ENCODE measurements at regions not wholly inside any gene's neighbourhood (a gene's known extent, or its start where the extent isn't known, plus 50 kb on each side); places are given as distances from the start of the nearest gene placed in this dataset.

DNA sequence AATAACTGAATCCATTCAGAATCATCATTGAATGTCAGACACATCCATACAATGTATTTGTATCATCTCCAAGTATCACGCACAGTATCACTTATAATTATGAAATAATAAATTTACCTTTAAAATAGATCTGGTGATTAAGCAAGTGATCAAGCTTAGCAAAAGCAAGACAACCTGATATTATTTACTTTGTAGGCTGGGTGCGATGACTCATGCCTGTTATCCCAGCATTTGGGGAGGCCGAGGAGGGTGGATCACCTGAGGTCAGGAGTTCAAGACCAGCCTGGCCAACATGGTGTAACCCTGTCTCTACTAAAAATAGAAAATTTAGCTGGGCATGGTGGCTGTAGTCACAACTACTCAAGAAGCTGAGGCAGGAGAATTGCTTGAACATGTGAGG lies 421.0 kb upstream of the NETO1 start:
- Histone ChIP-seq H3K4me3 (no peak overlapping the region), H3K36me3 (ENCODE audit: low read depth) (no peaks in the 10 kb centered on the region), H3K4me1 (ENCODE audit: low read depth) (no peaks in the 10 kb centered on the region), H3K9me3 (no peaks in the 10 kb centered on the region)
- no peak for DNase-seq
- TF ChIP-seq, protein P1, sequence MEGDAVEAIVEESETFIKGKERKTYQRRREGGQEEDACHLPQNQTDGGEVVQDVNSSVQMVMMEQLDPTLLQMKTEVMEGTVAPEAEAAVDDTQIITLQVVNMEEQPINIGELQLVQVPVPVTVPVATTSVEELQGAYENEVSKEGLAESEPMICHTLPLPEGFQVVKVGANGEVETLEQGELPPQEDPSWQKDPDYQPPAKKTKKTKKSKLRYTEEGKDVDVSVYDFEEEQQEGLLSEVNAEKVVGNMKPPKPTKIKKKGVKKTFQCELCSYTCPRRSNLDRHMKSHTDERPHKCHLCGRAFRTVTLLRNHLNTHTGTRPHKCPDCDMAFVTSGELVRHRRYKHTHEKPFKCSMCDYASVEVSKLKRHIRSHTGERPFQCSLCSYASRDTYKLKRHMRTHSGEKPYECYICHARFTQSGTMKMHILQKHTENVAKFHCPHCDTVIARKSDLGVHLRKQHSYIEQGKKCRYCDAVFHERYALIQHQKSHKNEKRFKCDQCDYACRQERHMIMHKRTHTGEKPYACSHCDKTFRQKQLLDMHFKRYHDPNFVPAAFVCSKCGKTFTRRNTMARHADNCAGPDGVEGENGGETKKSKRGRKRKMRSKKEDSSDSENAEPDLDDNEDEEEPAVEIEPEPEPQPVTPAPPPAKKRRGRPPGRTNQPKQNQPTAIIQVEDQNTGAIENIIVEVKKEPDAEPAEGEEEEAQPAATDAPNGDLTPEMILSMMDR (IDR thresholded peaks at IDR 0.05): no peak
- intact Hi-C loops (cut with DNase I, micrococcal nuclease): no loop called here
- no peak for ATAC-seq

GRCh38 chr18:73286584-73286983 lies 418.8 kb upstream of the NETO1 start:
- no peaks in the 10 kb centered on the region for H3K36me3 ChIP-seq (ENCODE audit: low read depth)
- no peaks in the 10 kb centered on the region for H3K4me1 ChIP-seq (ENCODE audit: low read depth)
- no peak for DNase-seq
- intact Hi-C loops (cut with DNase I, micrococcal nuclease): no loop called here
- no peaks in the 10 kb centered on the region for H3K9me3 ChIP-seq
- no peak overlapping the region for H3K4me3 ChIP-seq
- ATAC-seq: no peak
- TF ChIP-seq, protein P1 (IDR thresholded peaks at IDR 0.05): no peak

- ATAC-seq (no peak), DNase-seq (no peak)
- Histone ChIP-seq H3K36me3 (ENCODE audit: low read depth) (no peaks in the 10 kb centered on the region), H3K4me3 (no peak overlapping the region), H3K9me3 (no peaks in the 10 kb centered on the region), H3K4me1 (ENCODE audit: low read depth) (no peaks in the 10 kb centered on the region)
- TF ChIP-seq, protein P1 (IDR thresholded peaks at IDR 0.05): no peak
- intact Hi-C loops (cut with DNase I, micrococcal nuclease): no loop called here
Observed at GRCh38 chr18:73283788-73284187, 416.0 kb upstream of the NETO1 start.

DNA sequence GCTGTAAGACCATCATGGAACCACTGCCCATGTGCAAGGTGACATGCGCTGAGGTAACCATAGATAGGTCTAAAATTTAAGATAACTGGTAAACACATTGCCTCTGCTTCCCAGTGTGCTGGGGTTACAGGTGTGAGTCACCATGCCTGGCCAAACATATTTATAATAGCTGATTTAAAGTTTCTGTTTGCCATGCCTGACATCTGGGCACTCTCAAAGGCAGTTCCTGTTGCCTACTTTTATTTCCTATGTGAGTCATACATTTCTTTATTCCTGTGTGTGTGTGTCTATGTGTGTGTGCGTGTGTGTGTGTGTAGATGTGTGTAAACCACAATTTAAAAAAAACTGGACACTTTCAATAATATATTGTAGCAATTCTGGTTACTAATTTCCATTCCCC lies 415.2 kb upstream of the NETO1 start:
- no peaks in the 10 kb centered on the region for H3K9me3 ChIP-seq
- H3K4me1 ChIP-seq (ENCODE audit: low read depth): no peaks in the 10 kb centered on the region
- ATAC-seq (no peak), DNase-seq (no peak)
- H3K36me3 ChIP-seq (ENCODE audit: low read depth): no peaks in the 10 kb centered on the region
- H3K4me3 ChIP-seq: no peak overlapping the region
- intact Hi-C loops (cut with DNase I, micrococcal nuclease): no loop called here
- TF ChIP-seq, protein P1 (IDR thresholded peaks at IDR 0.05): no peak

- H3K4me3 ChIP-seq: no peak overlapping the region
- TF ChIP-seq, protein P1 (IDR thresholded peaks at IDR 0.05): no peak
- no peaks in the 10 kb centered on the region for H3K36me3 ChIP-seq (ENCODE audit: low read depth)
- intact Hi-C loops (cut with DNase I, micrococcal nuclease): no loop called here
- DNase-seq: no peak
- no peaks in the 10 kb centered on the region for H3K9me3 ChIP-seq
- no peaks in the 10 kb centered on the region for H3K4me1 ChIP-seq (ENCODE audit: low read depth)
- no peak for ATAC-seq
Observed at GRCh38 chr18:73279498-73279897, 411.7 kb upstream of the NETO1 start.
